Endothelial cell of umbilical vein (primary cell): ENCODE measurements at regions not wholly inside any gene's neighbourhood (a gene's known extent, or its start where the extent isn't known, plus 50 kb on each side); places are given as distances from the start of the nearest gene placed in this dataset.

Experiments
- POLR2AphosphoS5 ChIP-seq: IDR thresholded peaks from 2 replicates; pipeline ENCODE4 v1.6.1; 2012; ENCODE audit warnings: low read depth, mild to moderate bottlenecking, control low read depth, low read length, moderate library complexity; ENCODE audit not compliant: insufficient read depth
- TF ChIP-seq, protein P1 (sequence below), 2 donors: IDR thresholded peaks; 1 replicate in 1 of 2; 2 replicates in 1 of 2; pipeline ENCODE4 v1.5.1; 2011; ENCODE audit warnings: low read length in 2 of 2, mild to moderate bottlenecking in 2 of 2, moderate library complexity in 2 of 2, control low read depth in 1 of 2, inconsistent platforms in 1 of 2, low read depth in 1 of 2; ENCODE audit not compliant: insufficient read depth in 1 of 2; ENCODE audit errors: extremely low read depth in 1 of 2

DNA sequence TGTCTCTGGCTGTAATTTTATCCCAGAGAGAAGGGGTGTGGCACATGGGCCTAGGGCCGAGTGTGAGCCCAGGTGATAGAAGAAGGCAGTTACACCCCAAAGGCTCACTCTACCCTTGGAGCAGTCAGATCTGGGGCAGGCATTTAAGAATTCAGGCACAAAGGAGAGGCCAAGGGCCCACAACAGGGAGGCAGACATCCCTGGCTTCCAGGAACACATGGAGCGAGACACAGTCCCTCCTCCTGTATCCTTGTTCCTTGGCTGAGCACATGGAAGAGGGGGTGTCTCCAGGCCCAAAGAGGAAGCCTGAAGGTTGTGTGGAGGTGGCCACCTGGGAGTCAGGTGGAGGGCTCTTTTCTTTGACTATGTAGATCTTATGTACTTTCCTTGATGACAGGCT is 286.2 kb downstream of the RPS24 start:
- TF ChIP-seq, protein P1, sequence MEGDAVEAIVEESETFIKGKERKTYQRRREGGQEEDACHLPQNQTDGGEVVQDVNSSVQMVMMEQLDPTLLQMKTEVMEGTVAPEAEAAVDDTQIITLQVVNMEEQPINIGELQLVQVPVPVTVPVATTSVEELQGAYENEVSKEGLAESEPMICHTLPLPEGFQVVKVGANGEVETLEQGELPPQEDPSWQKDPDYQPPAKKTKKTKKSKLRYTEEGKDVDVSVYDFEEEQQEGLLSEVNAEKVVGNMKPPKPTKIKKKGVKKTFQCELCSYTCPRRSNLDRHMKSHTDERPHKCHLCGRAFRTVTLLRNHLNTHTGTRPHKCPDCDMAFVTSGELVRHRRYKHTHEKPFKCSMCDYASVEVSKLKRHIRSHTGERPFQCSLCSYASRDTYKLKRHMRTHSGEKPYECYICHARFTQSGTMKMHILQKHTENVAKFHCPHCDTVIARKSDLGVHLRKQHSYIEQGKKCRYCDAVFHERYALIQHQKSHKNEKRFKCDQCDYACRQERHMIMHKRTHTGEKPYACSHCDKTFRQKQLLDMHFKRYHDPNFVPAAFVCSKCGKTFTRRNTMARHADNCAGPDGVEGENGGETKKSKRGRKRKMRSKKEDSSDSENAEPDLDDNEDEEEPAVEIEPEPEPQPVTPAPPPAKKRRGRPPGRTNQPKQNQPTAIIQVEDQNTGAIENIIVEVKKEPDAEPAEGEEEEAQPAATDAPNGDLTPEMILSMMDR (IDR thresholded peaks at IDR 0.05; ENCODE audit: extremely low read depth in 1 of 2, insufficient read depth in 1 of 2, low read depth in 1 of 2, low read length in 2 of 2): no peak
- no peak for TF ChIP-seq POLR2AphosphoS5
